ENCODE measurements at regions not wholly inside any gene's neighbourhood (a gene's known extent, or its start where the extent isn't known, plus 50 kb on each side); places are given as distances from the start of the nearest gene placed in this dataset.

DNA sequence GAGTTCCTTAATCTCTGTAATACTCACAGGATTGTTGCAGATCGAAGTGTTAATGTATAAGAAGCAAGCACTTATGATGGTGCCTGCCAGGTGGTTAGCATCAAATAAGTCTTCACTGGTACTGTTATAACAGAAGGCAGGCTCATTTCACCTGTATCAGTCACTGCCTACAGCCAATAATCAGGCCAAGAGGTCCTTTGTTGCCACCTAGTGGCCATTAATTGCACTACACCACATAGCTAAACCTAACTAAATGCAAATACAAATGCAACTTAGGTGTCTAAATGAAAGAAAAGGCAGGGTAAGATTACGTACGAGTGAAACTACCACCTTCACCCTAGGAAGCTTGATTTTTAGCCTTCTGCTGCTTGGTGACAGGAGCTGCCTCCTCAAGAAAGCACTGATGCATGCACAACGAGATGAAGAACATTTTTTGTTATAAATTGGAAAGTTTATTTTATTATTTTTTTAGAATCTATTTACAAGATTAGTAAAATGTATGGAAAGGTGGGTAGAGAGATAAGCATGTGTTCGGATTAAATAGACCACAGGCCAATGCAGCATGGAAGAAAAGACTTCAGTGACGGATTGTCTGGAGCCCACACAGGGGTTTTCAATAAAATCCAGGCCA is 334.8 kb upstream of the CAMK1G start:
- FAIRE-seq: peak; percentile 57

DNA sequence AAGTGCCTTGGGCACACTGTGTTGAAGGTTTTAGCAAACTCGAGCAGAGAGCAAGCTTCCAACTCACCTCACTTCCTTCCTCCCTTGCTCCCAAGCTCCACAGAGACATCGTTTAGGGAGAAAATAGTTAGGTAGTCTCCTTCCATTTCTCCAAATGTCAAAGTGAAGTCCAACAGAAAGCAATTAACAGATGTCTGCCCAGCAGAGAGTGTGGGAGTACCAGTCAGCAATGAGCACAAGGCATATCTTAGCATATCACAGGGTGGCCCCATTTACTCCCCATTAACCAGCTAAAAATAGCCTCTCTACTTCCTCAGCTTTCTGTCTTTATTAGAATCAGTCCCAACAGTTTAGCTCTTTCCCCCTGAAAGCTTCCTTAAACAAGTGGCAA is 334.2 kb upstream of the CAMK1G start:
- no peak for FAIRE-seq

DNA sequence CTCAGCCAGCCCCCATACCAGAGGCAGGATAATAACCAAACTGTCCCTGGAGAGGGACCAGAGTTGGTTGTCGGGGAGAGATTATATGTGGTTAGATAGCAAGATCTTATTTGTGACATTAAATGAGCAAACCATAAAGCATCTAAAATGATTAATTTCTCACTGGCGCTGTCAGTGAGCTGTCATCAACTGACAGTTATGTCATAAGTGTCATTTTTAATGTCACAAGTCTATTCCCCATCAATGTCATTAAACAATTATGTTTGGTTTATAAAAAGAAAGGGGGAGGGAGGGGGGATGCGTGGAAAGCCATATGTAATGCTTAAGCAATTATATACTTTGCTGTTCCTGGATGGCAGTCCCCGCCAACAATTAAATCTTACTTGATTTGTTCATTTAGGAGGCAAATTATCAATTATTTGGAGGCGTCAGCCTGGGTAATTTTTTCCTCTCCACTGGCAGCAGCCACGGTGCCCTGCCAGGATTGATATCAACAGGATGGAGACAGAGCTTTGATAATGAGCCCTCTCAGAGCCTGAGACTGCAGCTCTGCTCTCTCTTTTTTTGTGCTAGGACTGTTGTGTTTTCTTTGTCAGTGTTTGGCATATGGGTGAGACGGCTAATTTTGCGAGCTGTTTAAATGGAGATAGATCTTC is 333.6 kb upstream of the CAMK1G start:
- FAIRE-seq: no peak

DNA sequence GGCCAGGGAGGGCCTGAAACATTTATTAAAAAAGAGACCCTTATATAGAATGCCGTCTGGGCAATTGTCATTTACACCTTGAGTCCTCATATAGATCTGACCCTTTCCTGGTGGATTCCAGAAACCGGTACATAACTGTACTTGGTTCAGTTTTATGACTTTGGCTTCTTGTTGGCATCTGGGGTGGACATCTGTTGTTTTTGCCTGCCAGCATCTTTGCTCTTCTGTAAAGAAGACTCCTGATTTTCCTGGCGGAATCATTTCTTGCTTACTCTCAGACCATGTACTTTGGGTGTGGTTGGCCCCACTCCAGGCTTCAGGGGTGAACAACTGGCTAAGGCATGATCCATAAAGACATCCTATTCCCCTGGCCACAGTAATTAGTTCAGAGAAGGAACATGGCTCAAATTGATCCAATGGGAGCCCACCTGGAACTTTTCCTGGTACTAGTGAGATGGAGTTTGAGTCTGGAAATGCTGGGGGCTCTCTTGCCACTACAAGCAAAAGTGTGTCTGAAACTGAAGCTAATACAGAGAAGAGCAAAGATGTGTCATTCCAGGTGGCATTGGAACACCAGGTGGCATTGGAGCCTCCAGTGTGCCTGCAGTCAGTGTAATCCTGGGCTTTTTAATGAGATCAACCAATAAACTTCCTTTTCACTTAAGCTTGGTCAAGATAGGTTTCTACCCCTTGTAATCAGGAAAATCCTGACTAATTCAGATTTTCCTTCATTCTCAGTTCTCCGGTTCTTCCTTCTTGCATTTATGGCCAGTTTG is 332.5 kb upstream of the CAMK1G start:
- no peak for FAIRE-seq

DNA sequence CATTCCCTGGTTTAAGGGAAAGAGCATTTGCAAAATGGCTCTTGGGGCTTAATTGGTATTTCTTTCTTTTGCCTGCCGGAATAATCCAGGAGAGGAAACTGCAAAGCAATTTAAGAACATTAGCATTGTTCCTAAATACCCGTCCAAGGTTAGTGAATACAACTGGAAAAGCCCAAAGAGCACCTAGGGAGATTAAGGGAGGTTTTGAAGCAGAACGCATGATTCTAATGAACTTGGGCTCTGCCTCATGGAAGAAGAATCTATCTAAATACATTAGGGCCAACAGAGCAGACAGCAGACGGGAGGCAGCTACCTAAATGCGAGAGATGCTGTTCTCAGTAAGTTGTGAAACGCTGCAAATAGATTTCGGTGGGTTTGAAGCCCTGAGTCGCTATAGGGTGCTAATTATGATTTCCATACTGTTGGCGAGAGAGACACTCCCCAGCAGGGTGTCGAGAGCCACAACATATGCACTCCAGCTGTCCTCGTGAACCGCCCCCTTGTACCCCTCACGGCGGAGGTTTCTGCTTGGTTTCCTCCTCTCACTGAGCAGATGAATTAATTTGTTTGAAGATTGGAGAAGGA is 326.7 kb upstream of the CAMK1G start:
- no peak for FAIRE-seq

DNA sequence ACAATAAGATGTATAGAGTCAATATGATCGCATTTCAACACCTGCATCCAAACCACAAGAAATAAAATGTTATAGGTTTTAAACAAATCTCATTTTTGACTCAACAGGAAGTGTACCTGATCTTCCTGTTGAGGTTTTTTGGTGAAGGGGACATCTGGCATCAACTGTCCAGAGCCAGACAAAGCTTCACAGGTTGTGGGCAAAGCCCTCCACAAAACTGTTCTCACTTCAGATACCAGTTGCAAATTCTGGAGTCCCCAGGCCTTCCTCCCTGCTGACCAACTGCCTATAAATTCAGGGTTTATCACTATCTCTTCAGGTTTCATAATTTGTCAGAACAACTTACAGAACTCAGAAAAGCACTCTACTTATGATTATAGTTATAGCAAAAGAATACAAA is 326.1 kb upstream of the CAMK1G start:
- no peak for FAIRE-seq

DNA sequence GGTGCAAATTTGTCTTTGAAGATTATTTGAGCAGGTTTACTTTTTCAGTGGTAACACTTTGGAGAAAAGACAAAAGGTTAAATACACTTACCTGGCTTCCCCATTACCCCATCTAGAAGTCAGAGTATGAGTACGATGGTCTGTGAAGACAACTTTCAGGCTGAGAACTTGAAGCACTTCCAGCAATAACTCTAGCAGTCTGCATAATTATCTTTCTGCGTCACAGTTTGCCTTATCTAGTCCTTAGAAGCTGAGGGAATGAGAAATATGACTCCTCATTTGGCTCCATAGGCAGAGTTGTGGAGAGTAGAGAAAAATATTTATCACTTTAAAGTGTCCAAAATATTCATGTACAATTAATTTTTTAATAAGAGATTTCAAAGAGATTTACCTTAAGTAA is 323.4 kb upstream of the CAMK1G start:
- FAIRE-seq: no peak

DNA sequence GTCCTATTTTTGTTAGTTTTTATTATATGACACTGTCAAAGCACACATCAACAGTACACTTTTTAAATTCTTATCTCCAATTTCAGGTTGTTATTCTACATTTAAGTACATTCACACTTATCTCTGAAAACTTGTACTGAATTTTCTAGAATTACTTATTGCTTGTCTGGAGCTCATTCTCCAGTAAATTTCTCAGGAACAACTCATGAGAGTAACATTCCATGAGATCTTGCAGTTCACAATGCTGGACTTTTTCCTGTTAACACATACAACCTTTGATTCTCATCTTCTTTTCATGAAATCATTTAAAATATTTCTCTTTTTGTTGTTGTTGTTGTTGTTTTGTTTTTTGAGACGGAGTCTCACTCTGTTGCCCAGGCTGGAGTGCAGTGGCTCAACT is 320.9 kb upstream of the CAMK1G start:
- no peak for FAIRE-seq

DNA sequence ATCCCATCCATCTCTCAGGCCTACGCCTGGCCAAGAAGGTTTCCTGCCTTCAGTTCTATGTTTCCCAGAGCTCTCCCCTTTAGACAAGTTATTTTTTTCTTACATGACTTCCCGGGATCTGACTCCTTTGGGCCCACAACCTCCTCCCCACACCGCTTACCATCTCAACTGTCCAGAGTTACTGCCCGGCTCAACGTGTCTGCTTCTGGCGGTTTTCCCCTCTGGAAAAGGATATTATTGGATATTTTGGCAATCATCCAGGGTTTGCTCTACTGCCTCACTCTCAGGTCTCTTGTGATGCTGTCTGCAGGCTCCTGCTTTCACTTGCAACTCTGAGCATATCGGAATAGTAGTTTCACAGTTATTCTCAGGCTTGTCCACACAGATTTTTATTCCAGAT is 318.2 kb upstream of the CAMK1G start:
- no peak for FAIRE-seq

DNA sequence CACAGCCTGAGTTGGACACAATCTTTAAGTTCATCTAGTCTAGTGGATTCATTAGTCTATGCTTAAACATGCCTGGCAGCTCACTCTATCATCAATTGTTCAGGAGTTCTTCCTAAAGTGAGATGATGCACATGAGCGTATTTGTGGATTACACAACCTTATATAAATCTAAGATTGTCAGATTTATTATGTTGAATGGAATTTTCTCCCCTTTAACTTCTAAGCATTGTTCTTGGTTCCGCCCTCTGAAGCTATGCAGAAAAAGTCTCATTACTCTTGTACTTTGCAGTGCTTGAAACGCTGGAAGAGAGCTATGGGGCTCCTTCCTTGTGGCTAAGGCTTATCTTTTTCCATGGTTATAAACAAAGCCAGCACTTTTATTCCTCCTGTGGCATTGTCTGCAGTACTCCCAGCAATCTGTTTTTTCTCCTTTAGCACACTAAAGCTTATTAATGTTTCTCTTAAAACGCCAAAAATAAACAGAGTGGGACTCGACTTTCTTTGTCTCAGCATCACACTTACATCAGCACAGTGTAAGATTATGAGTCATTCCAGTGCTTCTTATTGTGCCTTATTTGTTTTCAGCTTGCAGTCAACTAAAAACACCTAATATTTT is 316.8 kb upstream of the CAMK1G start:
- FAIRE-seq: no peak

DNA sequence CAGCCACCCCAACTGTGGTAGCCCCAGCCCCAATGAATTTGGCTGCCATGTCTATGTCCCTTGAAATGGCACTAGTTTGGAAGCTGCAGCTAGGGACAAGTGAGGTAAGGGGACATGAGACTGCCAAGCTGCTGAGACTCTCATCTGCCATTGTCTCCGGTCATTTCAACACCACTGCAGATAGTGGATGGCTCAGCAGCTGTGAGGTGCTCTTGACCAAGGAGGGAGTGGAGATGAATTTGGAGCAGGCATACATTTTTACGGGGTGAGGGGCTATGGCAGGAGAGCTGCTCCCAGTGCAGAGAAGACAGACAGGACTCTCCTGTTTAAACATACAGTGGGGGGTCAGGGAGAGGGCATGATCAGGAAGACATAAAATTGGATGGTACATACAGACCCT is 315.5 kb upstream of the CAMK1G start:
- no peak for FAIRE-seq

DNA sequence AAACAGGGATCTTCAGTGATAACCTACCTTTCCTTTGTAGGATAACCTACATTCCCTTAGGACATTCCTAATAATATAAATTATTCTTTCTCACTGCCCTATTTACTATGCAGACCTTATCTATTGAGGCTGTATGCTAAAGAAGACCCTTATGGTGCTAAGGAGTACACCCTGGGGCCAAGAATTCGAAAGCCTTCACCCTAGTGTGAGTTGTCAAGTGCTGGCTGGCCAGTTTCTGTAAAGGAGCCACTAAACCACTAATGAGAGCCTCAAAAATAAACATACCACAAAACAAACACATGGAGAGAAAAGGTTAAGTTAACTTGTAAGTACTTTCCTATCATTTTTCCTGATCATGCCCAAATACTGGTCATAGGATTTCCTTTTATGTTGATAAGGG is 315.0 kb upstream of the CAMK1G start:
- FAIRE-seq: no peak

DNA sequence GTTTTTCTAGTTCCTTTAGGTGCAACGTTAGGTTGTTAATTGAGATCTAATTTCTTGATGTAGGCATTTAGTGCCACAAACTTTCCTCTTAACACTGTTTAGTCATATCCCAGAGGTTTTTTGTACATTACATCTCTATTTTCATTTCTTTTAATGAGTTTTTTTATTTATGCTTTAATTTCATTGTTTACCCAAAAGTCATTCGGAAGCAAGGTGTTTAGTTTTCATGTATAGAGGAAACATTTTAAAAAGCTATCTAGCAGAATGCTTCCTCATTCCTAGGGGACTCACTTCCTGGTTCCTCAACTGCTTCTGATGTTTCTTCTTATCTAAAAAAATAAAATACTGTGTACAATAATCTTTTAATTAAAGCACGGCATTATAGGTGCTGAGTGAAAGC is 307.2 kb upstream of the CAMK1G start:
- FAIRE-seq: no peak

DNA sequence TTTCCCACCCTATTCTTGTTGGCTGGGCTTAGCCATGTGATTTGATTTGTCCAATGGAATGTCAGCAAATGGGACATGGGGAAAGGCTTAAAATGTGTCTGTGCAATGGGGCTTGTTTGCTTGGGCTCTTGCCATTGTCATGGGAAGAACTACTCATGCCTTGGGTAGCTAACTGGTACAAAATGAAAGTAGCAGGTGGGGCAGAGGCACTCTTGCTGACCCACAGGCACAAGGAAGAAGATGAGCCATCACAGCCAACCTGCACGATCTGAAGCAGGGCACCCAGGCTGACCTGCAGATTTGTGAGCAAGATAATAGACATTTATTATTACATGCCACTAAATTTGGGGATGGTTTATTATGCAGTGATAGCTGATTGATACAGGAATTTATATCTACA is 305.9 kb upstream of the CAMK1G start:
- no peak for FAIRE-seq

DNA sequence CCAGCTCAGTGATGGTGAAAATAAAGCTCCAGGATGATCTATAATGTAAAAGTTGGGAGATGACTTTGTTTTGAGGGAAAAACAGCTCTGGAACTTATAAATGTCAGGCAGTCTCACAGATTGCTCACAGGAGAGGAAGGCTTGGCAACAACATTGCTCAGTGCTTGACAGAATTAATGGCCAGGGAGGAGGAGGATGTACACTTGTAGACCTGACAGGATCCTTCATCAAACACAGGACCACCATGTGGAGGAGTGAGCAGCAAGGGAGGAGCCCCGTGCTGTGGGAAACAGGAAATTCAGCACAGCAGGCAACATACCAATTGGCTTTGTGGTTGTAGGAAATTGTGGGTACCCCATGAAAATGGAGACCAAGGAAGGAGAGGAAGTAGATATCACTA is 291.8 kb upstream of the CAMK1G start:
- FAIRE-seq: no peak

DNA sequence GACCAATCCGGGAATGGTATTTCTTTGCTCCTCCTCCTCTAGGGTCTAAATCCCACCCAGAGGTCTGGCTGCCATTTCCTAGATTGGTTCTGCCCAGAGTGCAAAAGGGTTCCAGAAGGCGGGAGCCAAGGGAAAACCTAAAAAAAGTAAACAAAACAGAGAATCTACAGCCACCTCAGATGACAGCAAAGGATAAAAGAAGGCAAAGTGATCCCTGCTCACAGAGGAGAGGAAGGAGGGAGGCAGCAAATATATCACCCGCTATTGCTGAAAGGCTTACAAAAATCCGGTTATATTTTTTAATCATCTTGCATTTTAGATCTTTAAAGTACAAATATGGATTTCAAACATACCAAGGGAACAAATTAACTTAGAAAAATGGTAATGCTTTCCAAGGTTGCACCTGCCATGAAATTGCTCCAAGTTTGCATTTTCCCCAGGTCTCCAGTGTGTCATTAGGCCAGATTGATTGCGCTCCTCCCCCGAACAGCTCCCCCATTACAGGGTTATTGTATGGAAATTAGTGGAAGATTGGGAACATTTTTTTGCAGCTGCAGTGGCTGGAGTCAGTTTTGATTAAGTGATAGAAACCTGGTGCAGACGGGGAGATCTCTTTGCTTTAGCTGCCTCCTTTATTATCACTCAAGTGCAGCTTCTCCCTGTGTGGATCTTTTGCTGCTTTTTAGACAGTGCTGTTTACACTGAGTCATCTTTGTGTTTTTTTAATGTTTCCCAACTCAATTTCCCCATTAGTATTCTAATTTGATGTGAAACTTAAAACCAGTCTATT is 280.5 kb upstream of the CAMK1G start:
- no peak for FAIRE-seq

DNA sequence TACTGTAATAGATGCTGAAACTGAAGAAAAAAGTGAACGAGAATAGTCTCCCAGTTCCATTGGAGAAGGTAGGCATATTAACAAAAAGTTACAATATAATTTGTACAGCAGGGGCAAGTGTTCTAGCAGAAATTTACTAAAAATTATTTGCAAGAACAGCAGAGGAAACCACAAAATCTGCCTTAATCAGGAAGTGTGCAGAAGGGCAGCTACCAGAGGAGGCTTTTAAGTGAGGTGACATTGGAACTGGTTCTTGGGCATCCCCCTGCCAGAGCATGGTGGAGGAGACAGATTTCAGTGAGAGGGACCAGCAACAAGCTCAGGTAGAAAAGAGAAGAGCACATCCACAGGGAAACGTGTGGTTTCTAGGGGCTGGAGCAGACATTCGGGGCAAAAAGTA is 279.3 kb upstream of the CAMK1G start:
- no peak for FAIRE-seq

DNA sequence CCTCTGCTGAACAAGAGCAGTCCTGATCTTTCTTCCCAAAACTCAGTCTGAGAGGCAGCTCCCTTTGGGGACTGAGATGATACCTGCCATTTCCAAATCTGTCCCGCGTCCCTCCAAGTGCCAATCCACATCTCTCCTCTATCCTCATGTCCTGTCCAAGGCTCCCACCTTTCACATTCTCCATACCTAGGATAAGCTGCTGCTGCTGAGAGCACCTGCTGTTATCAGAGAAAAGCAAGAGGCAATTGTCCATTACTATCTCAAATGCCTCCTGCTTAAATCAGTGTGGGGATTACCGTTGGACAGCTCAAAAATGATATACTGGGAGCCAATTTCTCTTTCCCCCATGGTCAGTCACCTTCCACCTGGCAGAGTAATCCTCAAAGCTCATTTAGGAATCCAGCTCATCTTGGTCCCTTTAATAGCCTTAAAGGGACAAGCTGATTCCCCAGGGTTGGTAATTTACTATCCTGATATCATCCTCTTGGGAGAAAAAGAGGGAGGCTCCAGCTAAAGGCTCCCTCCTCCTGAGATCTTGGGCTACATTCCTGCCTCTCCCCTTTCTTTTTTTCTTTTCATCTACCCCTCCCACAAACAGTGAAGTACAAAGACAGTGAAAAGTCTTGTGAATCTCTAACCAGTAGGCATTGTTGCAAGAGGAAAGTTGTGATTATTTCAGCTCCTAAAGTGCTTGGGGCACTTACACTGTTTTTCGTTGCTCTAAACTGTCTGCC is 278.1 kb upstream of the CAMK1G start:
- FAIRE-seq: no peak

DNA sequence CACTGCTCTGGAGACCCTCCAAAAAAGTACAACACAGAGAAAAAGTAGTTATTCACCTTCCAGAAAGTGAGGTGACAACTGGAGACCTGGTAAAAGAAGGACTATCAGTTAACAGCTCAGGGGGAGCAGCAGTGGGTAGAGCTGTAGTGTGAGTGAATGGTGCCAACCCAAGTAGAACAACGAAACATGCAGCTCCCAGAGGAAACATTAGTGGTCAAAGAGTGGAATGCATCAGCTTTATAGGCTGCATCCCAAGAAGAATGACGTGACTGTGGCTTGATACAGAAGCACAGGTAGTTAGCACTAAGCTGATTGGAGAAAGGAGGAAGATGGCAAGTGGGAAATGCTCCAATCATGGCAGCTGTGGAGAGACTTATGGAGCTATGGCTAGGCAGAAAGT is 275.7 kb upstream of the CAMK1G start:
- FAIRE-seq: no peak

DNA sequence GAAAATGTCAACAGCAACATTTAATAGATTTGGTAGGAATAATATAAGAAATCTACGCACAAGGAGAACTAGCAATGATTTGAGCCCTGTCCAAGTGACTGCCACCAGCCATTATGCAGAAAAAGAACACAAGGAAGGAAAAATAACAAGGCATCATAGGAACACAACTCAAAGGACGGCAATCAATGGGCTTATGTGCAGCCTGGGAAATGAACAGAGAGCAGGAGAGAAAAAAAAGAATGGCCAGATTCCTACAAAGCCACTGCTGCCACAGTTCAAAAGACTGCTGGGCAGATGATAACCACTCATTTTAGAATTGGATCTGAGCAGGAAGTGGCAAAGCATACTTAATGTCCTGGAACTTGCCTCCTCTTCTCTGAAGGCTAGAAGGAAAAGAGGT is 274.3 kb upstream of the CAMK1G start:
- no peak for FAIRE-seq

DNA sequence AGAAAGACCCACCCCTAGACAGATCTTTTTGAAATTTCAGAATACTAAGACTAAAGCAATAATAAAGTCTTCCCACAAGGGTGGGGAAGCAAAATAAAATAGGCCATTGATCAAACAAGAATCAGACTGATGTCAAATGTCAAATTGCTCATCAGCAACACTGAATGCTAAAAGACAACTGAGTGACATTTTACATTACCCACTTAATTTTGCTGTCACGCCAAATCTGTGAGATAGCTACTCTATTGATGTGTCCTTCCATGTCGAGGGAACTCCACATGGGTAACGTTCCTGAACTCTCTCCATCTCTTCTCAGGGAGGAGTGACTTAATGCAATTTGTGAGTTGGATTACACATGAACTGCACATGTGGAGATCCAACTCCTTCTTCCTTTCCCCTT is 271.7 kb upstream of the CAMK1G start:
- no peak for FAIRE-seq

DNA sequence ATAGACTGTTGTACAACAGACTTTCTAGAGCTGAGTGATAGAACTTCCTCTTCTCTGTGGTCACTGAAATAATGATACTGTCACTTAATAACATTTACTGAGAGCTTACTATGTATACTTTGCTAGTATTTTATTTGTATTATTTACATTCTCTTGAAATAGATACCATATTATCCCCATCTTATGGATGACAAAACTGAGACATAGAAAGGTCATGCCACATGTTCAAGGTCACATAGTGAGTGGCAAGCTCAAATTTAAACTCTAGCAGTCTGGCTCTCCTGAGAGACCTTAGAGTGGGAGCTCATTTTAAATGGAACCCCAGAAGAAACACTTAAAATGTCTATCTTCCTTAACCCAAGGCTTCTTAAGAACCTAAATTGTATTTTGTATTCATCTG is 266.6 kb upstream of the CAMK1G start:
- FAIRE-seq: no peak

All from A204.1 (cell line).